Duodenal mucosa (tissue), 2 donors: ENCODE measurements at regions not wholly inside any gene's neighbourhood (a gene's known extent, or its start where the extent isn't known, plus 50 kb on each side); places are given as distances from the start of the nearest gene placed in this dataset.

Experiments
- H3K27ac ChIP-seq: one replicate; pipeline ENCODE4 v1.7.0; 2013; ENCODE audit warnings: low read depth, low read length
- H3K27me3 ChIP-seq, 2 donors: one replicate each; pipeline ENCODE4 v1.7.0; 2013; ENCODE audit warnings: low read length in 2 of 2, control low read depth in 1 of 2; ENCODE audit not compliant: insufficient read depth in 2 of 2, control insufficient read depth in 1 of 2
- H3K36me3 ChIP-seq, 2 donors: one replicate each; pipeline ENCODE4 v1.7.0; 2013; ENCODE audit warnings: low read length in 2 of 2, control low read depth in 1 of 2; ENCODE audit not compliant: insufficient read depth in 2 of 2, control insufficient read depth in 1 of 2
- H3K4me1 ChIP-seq, 2 donors: one replicate each; pipeline ENCODE4 v1.7.0; 2013; ENCODE audit warnings: low read length in 2 of 2, control low read depth in 1 of 2; ENCODE audit not compliant: insufficient read depth in 2 of 2, control insufficient read depth in 1 of 2
- H3K4me3 ChIP-seq, 2 donors: one replicate each; pipeline ENCODE4 v1.7.0; 2013; ENCODE audit warnings: low read length in 2 of 2, low read depth in 1 of 2
- H3K9ac ChIP-seq, 2 donors: one replicate each; pipeline ENCODE4 v1.7.0; 2013; ENCODE audit warnings: low read length in 2 of 2, low read depth in 1 of 2
- H3K9me3 ChIP-seq, 2 donors: one replicate each; pipeline ENCODE4 v1.7.0; 2013; ENCODE audit warnings: low read length in 2 of 2, control low read depth in 1 of 2; ENCODE audit not compliant: control insufficient read depth in 1 of 2

DNA sequence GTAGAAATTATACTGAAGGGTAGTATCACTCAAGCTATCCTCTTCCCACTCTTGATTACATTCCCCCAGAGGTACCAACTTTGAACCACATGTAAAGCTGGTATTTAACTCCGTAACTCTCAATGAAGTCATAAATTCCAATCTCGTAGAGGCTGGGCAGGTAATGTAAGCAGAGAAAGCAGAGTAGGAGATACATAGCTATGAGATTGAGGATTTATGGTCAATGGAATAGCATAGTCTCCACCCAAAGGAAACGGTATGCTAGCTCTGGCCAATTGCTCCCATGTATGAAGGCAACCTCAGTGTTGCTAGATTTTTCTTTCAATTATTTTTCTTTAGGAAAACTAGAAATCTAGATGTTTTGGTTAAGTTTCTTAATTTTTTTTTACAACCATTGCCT is 163.1 kb upstream of the NRIP1 start:
- Histone ChIP-seq H3K4me1 (no peaks in the 10 kb centered on the region), H3K9me3 (no peaks in the 10 kb centered on the region), H3K27ac (no peak overlapping the region), H3K27me3 (no peaks in the 10 kb centered on the region), H3K9ac (no peak overlapping the region), H3K4me3 (no peak overlapping the region), H3K36me3 (no peaks in the 10 kb centered on the region)

- H3K27ac ChIP-seq, result no peak overlapping the region
- H3K9me3 ChIP-seq, result no peaks in the 10 kb centered on the region
- H3K36me3 ChIP-seq, result no peaks in the 10 kb centered on the region
- no peaks in the 10 kb centered on the region for H3K4me1 ChIP-seq
- no peak overlapping the region for H3K9ac ChIP-seq
- H3K4me3 ChIP-seq, result no peak overlapping the region
- H3K27me3 ChIP-seq, result no peaks in the 10 kb centered on the region
Measured at GRCh38 chr21:15229390-15229789, 164.6 kb upstream of the NRIP1 start.

GRCh38 chr21:15233611-15234010 is 168.8 kb upstream of the NRIP1 start:
- Histone ChIP-seq H3K9me3 (no peaks in the 10 kb centered on the region), H3K27ac (no peak overlapping the region), H3K36me3 (no peaks in the 10 kb centered on the region), H3K9ac (no peak overlapping the region), H3K4me1 (no peaks in the 10 kb centered on the region), H3K4me3 (no peak overlapping the region), H3K27me3 (no peaks in the 10 kb centered on the region)

GRCh38 chr21:15236111-15236510 is 171.3 kb upstream of the NRIP1 start:
- no peaks in the 10 kb centered on the region for H3K36me3 ChIP-seq
- H3K4me3 ChIP-seq, result no peak overlapping the region
- no peaks in the 10 kb centered on the region for H3K9me3 ChIP-seq
- H3K27me3 ChIP-seq, result no peaks in the 10 kb centered on the region
- no peak overlapping the region for H3K9ac ChIP-seq
- no peak overlapping the region for H3K27ac ChIP-seq
- no peaks in the 10 kb centered on the region for H3K4me1 ChIP-seq

GRCh38 chr21:15240848-15241247 is 176.0 kb upstream of the NRIP1 start:
- Histone ChIP-seq H3K4me3 (no peak overlapping the region), H3K9me3 (no peaks in the 10 kb centered on the region), H3K36me3 (no peaks in the 10 kb centered on the region), H3K27me3 (no peaks in the 10 kb centered on the region), H3K4me1 (no peaks in the 10 kb centered on the region), H3K27ac (no peak overlapping the region), H3K9ac (no peak overlapping the region)

GRCh38 chr21:15241997-15242736 is 177.4 kb upstream of the NRIP1 start:
- Histone ChIP-seq H3K9me3 (no peaks in the 10 kb centered on the region), H3K4me3 (no peak overlapping the region), H3K36me3 (no peaks in the 10 kb centered on the region), H3K4me1 (no peaks in the 10 kb centered on the region), H3K27ac (no peak overlapping the region), H3K9ac (no peak overlapping the region), H3K27me3 (no peaks in the 10 kb centered on the region)

DNA sequence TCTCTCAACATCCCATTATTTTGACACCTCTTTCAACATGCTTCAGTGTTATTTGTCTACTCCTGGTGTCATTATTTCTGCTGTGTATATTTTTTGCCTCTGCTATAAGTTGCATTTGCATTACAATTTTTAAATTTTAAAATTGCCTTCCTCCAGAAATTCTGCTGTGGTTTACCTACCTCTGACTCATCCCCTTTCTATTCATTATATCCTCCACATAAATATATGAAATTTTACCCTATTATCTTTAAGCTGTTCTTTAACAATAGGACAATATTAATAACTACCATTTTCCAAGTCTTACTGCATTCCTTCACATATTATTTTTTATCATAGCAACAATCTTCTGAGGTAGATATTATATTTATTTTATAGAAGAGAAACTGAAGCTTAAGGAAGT is 178.1 kb upstream of the NRIP1 start:
- Histone ChIP-seq H3K27ac (no peak overlapping the region), H3K4me3 (no peak overlapping the region), H3K36me3 (no peaks in the 10 kb centered on the region), H3K4me1 (no peaks in the 10 kb centered on the region), H3K9ac (no peak overlapping the region), H3K27me3 (no peaks in the 10 kb centered on the region), H3K9me3 (no peaks in the 10 kb centered on the region)

DNA sequence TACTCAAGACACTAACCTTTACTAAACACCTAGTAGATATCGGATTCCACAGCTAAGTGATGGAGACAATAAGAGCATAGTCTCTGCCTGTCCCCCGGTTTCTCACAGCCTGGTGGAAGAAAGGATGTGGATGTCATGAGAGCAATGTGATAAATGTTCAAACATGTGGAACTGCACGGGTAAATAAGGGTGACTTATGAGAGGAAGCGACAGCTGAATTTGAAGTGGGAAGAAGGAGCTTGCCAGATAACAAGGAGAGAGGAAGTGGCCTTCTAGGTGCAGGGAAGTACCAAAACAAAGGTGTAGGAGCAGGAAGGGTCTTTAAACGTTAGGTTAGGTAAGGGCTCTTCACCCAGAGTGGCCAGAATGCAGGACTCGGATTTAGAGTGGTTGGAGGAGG is 178.6 kb upstream of the NRIP1 start:
- no peak overlapping the region for H3K27ac ChIP-seq
- no peaks in the 10 kb centered on the region for H3K9me3 ChIP-seq
- no peaks in the 10 kb centered on the region for H3K36me3 ChIP-seq
- H3K9ac ChIP-seq, result no peak overlapping the region
- H3K4me3 ChIP-seq, result no peak overlapping the region
- no peaks in the 10 kb centered on the region for H3K27me3 ChIP-seq
- no peaks in the 10 kb centered on the region for H3K4me1 ChIP-seq

DNA sequence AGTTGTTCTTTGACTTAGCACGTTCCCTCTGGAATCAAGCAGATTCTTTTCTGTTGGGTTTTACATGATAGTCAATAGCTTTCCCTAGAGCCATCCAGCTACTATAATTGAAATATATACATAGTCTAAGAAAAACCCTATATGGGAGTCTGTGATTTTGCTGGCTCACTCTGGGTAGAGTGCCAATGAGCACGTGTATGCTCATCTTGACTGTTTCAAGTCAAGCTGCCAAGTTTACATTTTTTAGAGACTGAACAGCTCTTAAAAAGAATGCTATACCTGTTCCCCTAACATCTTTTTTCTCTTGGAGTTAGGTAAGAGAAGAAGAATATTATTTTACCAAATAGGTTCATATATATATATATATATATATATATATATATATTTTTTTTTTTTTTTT is 182.8 kb upstream of the NRIP1 start:
- Histone ChIP-seq H3K27ac (no peak overlapping the region), H3K9ac (no peak overlapping the region), H3K27me3 (no peaks in the 10 kb centered on the region), H3K9me3 (no peaks in the 10 kb centered on the region), H3K36me3 (no peaks in the 10 kb centered on the region), H3K4me1 (no peaks in the 10 kb centered on the region), H3K4me3 (no peak overlapping the region)

DNA sequence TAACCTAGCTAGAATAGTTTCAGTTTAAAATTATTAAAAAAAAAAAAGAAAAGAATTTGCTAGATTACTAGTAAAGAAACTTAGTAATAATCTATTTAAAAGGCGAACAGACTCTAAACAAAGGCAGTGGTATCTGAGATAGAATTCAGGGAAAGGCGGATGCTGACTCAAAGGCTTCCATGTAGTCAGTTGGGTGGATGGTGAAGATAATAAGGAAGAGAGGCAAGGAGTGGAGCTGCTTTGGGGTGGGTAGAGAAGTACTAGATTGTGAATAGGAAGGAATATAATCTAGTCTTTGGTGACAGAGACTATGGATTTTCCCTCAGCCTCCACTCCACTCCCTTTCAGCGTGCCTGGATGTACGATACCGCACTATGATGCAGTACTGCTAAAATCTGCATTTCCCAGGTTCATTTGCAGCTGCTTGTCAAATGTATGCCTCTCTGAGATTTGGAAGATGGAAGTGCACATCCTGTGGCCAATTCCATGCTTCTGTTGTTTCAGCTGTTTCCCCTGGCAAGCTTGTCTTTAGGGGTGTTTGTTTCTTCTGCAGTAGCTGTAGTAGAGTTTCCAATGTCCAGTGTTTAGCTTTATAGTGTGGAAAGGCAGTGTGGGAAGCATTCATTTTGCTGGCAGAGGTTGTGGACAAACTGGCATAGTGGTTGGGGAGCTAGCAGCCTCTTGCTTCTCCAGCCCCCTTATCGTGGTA is 184.6 kb upstream of the NRIP1 start:
- no peaks in the 10 kb centered on the region for H3K4me1 ChIP-seq
- H3K36me3 ChIP-seq, result no peaks in the 10 kb centered on the region
- no peak overlapping the region for H3K27ac ChIP-seq
- no peaks in the 10 kb centered on the region for H3K27me3 ChIP-seq
- no peak overlapping the region for H3K9ac ChIP-seq
- no peak overlapping the region for H3K4me3 ChIP-seq
- no peaks in the 10 kb centered on the region for H3K9me3 ChIP-seq
